ENCODE measurements at regions not wholly inside any gene's neighbourhood (a gene's known extent, or its start where the extent isn't known, plus 50 kb on each side); places are given as distances from the start of the nearest gene placed in this dataset.

DNA sequence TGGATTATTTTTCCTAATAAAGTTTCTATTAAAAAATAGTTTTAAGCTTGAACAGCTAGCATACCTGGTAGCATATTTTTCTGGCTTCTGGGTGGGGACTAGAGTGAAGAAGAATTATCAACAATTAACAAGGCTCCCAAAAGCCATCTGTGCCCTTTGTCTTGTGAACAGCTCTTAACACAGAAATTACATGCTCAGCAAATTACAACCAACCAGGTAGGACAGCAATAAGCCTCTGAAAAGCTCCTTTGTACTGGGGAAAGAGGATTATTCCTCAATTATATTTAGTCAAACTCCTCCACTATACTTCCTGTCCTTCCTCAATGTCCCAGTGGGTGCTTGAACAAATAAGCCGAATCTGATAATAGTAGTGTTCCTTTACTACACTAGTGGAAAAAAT is 162.8 kb downstream of the RAB38 start:
- TF ChIP-seq, protein P1, sequence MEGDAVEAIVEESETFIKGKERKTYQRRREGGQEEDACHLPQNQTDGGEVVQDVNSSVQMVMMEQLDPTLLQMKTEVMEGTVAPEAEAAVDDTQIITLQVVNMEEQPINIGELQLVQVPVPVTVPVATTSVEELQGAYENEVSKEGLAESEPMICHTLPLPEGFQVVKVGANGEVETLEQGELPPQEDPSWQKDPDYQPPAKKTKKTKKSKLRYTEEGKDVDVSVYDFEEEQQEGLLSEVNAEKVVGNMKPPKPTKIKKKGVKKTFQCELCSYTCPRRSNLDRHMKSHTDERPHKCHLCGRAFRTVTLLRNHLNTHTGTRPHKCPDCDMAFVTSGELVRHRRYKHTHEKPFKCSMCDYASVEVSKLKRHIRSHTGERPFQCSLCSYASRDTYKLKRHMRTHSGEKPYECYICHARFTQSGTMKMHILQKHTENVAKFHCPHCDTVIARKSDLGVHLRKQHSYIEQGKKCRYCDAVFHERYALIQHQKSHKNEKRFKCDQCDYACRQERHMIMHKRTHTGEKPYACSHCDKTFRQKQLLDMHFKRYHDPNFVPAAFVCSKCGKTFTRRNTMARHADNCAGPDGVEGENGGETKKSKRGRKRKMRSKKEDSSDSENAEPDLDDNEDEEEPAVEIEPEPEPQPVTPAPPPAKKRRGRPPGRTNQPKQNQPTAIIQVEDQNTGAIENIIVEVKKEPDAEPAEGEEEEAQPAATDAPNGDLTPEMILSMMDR (IDR thresholded peaks at IDR 0.05) = no peak
- no peak for TF ChIP-seq POLR2A (IDR thresholded peaks at IDR 0.05)

All from lower leg skin (tissue), 3 donors.